OCI-LY7 (cell line): ENCODE measurements at regions not wholly inside any gene's neighbourhood (a gene's known extent, or its start where the extent isn't known, plus 50 kb on each side); places are given as distances from the start of the nearest gene placed in this dataset.

Source experiments
- EZH2phosphoT487 ChIP-seq: fragments of 200-600 bp; sonication (generic); IDR thresholded peaks from 2 replicates; pipeline ENCODE4 v1.6.1; 2018; ENCODE audit warnings: low read depth, borderline replicate concordance, mild to moderate bottlenecking, mixed run types, antibody characterized with exemption, low read length, moderate library complexity, mixed read lengths
- TF ChIP-seq, protein P1 (sequence below): fragments of 200-600 bp; sonication (generic); conservative IDR thresholded peaks from 2 replicates; pipeline ENCODE4 v1.5.1; 2014; ENCODE audit warnings: mild to moderate bottlenecking, antibody characterized with exemption, low read length, moderate library complexity, mixed read lengths

DNA sequence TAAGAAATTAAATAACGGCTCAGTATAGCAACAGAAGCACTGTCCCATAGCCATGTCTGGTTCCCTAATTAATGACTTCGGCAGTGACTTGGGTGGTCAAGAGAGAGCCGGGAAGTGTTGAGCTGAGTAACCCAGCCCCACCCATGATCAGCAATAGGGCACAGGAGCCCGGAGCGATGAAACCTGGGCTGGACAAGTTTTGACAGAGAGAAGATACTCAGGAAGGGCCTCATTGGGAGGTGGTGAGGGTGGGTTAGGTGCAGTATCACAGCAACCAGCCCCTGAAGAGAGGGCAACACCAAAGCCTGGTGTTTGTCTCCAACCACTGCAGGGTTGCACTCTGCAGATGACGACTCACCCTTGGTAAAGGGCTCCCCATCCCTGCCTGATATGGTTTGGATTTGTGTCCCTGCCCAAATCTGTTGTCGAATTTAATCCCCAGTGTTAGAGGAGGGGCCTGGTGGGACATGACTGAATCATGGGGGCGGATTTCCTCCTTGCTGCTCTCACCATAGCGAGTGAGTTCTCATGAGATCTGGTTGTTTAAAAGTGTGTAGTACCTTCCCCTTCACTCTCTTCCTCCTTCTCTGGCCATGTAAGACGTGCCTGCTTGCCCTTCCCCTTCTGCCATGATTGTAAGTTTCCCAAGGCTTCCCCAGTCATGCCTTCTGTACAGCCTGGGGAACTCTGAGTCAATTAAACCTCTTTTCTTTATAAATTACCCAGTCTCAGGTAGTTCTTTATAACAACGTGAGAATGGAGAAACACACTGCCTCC lies 124.9 kb upstream of the MED13L start:
- TF ChIP-seq, protein P1, sequence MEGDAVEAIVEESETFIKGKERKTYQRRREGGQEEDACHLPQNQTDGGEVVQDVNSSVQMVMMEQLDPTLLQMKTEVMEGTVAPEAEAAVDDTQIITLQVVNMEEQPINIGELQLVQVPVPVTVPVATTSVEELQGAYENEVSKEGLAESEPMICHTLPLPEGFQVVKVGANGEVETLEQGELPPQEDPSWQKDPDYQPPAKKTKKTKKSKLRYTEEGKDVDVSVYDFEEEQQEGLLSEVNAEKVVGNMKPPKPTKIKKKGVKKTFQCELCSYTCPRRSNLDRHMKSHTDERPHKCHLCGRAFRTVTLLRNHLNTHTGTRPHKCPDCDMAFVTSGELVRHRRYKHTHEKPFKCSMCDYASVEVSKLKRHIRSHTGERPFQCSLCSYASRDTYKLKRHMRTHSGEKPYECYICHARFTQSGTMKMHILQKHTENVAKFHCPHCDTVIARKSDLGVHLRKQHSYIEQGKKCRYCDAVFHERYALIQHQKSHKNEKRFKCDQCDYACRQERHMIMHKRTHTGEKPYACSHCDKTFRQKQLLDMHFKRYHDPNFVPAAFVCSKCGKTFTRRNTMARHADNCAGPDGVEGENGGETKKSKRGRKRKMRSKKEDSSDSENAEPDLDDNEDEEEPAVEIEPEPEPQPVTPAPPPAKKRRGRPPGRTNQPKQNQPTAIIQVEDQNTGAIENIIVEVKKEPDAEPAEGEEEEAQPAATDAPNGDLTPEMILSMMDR: no peak
- no peak for TF ChIP-seq EZH2phosphoT487
